Stimulated activated naive CD8-positive, alpha-beta T cell treated with anti-CD3 and anti-CD28 coated beads, Interleukin-15, amount 100 ng/mL, for 72 hours (primary cell): ENCODE measurements at regions not wholly inside any gene's neighbourhood (a gene's known extent, or its start where the extent isn't known, plus 50 kb on each side); places are given as distances from the start of the nearest gene placed in this dataset.
"Not testable (repeated sequence)": the region's sequence is repeated elsewhere in the genome, so short reads cannot be mapped to it uniquely, and the experiment has no call there.

Experiments
- ATAC-seq: fragments of 150-1000 bp; cut with Tn5 transposase; 2 replicates; pipeline ENCODE4 v1.10.0; 2021; ENCODE audit warnings: mild to moderate bottlenecking, moderate library complexity
- DNase-seq, 2 donors: peaks; one replicate each; pipeline ENCODE4 v3.0.0; 2021 to 2022
- H3K27ac Mint-ChIP-seq, 2 donors: one replicate each; pipeline ENCODE4 v1.8.0; 2022; ENCODE audit warnings: mild to moderate bottlenecking in 2 of 2, mixed read lengths in 2 of 2, moderate library complexity in 2 of 2
- H3K27me3 Mint-ChIP-seq: one replicate; pipeline ENCODE4 v1.8.0; 2022; ENCODE audit warnings: mixed read lengths
- H3K4me1 Mint-ChIP-seq: one replicate; pipeline ENCODE4 v1.8.0; 2022; ENCODE audit warnings: mild to moderate bottlenecking, mixed read lengths
- H3K4me3 Mint-ChIP-seq, 2 donors: one replicate each; pipeline ENCODE4 v1.8.0; 2022; ENCODE audit warnings: mild to moderate bottlenecking in 2 of 2, mixed read lengths in 2 of 2, moderate library complexity in 1 of 2
- H3K9me3 Mint-ChIP-seq, 2 donors: one replicate each; pipeline ENCODE4 v1.8.0; 2022; ENCODE audit warnings: mixed read lengths in 2 of 2

DNA sequence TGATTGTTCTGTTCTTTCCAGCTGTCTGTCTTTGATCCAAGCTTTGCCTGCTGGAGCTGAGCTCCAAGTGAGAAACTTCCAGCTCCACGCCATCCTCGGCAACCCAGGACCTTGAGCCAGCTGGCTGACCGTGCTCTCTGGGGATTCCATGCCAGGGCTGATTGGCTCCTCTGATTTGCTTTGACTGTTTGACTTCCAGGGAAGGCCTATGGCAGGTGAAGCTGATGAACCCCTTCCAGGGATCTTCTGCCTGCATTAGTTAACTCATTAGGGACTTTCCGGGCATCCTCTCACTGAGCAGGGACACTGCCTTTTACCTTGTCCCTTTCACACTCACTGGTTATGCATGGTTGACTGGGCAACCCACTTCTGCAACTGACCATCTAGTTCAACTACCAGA lies 406.1 kb downstream of the RPS6KC1 start:
- Mint-ChIP-seq H3K4me3 (no peak overlapping the region), H3K27ac (no peak overlapping the region), H3K4me1 (no peaks in the 10 kb centered on the region), H3K9me3 (peaks cover 7 to 28% of the 10 kb centered on the region in 2 donors), H3K27me3 (peaks cover 8% of the 10 kb centered on the region)
- no peak for DNase-seq
- no peak for ATAC-seq

- DNase-seq (no peak), ATAC-seq (no peak)
- Mint-ChIP-seq H3K27me3 (peaks cover 8% of the 10 kb centered on the region), H3K27ac (no peak overlapping the region), H3K4me1 (no peaks in the 10 kb centered on the region), H3K9me3 (peaks cover 7 to 33% of the 10 kb centered on the region in 2 donors), H3K4me3 (no peak overlapping the region)
These were observed 406.7 kb downstream of the RPS6KC1 start for GRCh38 chr1:213457733-213458132.

- H3K4me3 Mint-ChIP-seq, DNase-seq, H3K27me3 Mint-ChIP-seq, H3K4me1 Mint-ChIP-seq, ATAC-seq, H3K27ac Mint-ChIP-seq: not testable (repeated sequence)
- peaks cover 7 to 34% of the 10 kb centered on the region in 2 donors for H3K9me3 Mint-ChIP-seq
These were observed 411.3 kb downstream of the RPS6KC1 start for GRCh38 chr1:213462374-213462773.

DNA sequence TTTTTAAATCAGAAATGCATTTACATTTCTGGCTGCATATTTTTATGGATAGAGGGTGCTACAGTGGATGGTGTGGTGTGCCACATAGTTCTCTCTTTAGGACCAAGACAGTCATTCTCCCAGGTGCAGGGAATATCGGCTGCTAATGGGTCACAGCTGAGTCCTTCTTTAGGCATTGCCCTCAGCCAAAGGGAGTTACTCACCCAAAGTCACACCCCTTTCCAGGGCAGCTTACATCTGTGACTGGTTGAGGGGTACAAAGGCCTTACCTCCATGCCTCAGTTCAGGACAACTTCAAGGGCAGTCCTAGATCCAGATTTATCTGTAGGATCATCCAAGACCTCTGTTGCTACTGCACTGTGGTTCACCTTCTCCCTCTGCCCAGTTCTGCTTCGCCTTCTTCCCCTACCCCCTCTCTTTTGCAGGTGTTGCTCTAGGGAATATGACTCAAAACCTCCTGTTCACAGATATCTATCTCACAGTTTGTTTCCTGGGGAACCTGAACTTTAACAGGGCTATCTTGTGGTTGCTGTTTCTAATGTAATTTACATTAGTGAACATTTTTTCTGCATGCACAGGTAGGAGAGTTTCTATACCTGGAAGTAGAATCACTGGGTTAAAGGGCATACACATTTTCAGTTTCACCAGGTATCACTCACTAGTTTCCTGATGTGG lies 413.9 kb downstream of the RPS6KC1 start:
- no peak for DNase-seq
- H3K4me1 Mint-ChIP-seq, result no peaks in the 10 kb centered on the region
- H3K4me3 Mint-ChIP-seq, result no peak overlapping the region
- no peak overlapping the region for H3K27ac Mint-ChIP-seq
- H3K9me3 Mint-ChIP-seq, result peaks cover 0 to 20% of the 10 kb centered on the region in 2 donors
- H3K27me3 Mint-ChIP-seq, result peaks cover under 1% of the 10 kb centered on the region
- ATAC-seq, result no peak

GRCh38 chr1:213466541-213466940 lies 415.5 kb downstream of the RPS6KC1 start:
- peaks cover 0 to 12% of the 10 kb centered on the region in 2 donors for H3K9me3 Mint-ChIP-seq
- H3K27ac Mint-ChIP-seq, result no peak overlapping the region
- no peaks in the 10 kb centered on the region for H3K4me1 Mint-ChIP-seq

DNA sequence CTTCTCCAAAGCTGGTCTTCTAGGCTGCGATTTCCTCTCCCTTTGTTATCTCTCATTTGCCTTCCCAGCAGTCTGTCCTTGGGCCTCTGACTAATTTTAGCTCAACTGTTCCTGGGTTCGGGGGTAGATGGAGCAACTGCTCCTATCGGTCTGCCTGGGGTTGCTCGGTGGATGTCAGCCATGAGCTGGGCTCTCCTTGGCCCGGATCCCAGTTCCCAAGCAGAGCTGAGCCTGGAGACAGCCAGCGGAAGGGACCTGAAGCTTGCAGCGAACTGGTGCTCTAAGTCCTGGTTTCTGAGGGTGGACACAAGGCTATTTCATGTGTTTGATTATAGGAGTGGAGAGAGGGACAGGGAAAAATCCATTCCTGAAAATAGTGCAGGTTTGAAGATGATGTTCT lies 423.0 kb downstream of the RPS6KC1 start:
- DNase-seq (no peak), ATAC-seq (no peak)
- no peak overlapping the region for H3K4me3 Mint-ChIP-seq
- H3K27me3 Mint-ChIP-seq, result peaks cover 9% of the 10 kb centered on the region
- H3K27ac Mint-ChIP-seq, result no peak overlapping the region
- no peaks in the 10 kb centered on the region for H3K4me1 Mint-ChIP-seq
- H3K9me3 Mint-ChIP-seq, result no peaks in the 10 kb centered on the region

More at GRCh38 chr1:213466541-213466940, 415.5 kb downstream of the RPS6KC1 start:
- Mint-ChIP-seq H3K4me3 (no peak overlapping the region), H3K27me3 (no peaks in the 10 kb centered on the region)
- no peak for DNase-seq
- no peak for ATAC-seq

- Mint-ChIP-seq H3K9me3 (no peaks in the 10 kb centered on the region), H3K27me3 (peaks cover 6% of the 10 kb centered on the region), H3K27ac (no peak overlapping the region), H3K4me3 (no peak overlapping the region), H3K4me1 (no peaks in the 10 kb centered on the region)
- no peak for DNase-seq
- ATAC-seq, result no peak
These were observed 430.4 kb downstream of the RPS6KC1 start for GRCh38 chr1:213481395-213481794.

DNA sequence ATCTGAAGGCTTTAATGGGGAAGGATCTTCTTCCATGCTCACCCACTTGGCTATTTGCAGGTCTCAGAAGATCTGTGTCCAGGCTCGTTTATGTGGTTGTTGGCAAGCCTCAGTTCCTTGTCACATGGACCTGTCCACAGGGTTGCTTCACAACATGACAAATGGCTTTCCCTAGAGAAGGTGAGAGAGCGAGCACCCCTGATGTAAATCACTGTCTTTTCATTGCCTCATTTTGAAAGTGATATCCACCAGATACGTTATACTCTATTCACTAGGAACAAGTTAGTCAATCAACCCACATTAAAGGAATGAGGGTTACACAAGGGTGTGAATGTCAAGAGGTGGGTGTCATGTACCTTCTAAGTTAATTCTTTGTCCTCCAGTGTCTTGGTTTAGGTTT lies 433.3 kb downstream of the RPS6KC1 start:
- DNase-seq, result no peak
- Mint-ChIP-seq H3K27me3 (peaks cover 13% of the 10 kb centered on the region), H3K4me1 (no peaks in the 10 kb centered on the region), H3K27ac (no peak overlapping the region), H3K4me3 (no peak overlapping the region), H3K9me3 (no peaks in the 10 kb centered on the region)
- ATAC-seq, result peak; percentile 50

- no peaks in the 10 kb centered on the region for H3K9me3 Mint-ChIP-seq
- no peaks in the 10 kb centered on the region for H3K4me1 Mint-ChIP-seq
- no peak overlapping the region for H3K4me3 Mint-ChIP-seq
- DNase-seq (no peak), ATAC-seq (no peak)
- H3K27me3 Mint-ChIP-seq, result peaks cover 15% of the 10 kb centered on the region
- H3K27ac Mint-ChIP-seq, result no peak overlapping the region
These were observed 433.7 kb downstream of the RPS6KC1 start for GRCh38 chr1:213484758-213485157.

- DNase-seq (no peak), ATAC-seq (no peak)
- no peaks in the 10 kb centered on the region for H3K9me3 Mint-ChIP-seq
- no peak overlapping the region for H3K4me3 Mint-ChIP-seq
- H3K27ac Mint-ChIP-seq, result no peak overlapping the region
- H3K4me1 Mint-ChIP-seq, result no peaks in the 10 kb centered on the region
- peaks cover 15% of the 10 kb centered on the region for H3K27me3 Mint-ChIP-seq
These were observed 435.4 kb downstream of the RPS6KC1 start for GRCh38 chr1:213486488-213486887.

GRCh38 chr1:213491468-213491867 lies 440.4 kb downstream of the RPS6KC1 start:
- Mint-ChIP-seq H3K4me1 (no peaks in the 10 kb centered on the region), H3K9me3 (no peaks in the 10 kb centered on the region), H3K4me3 (no peak overlapping the region), H3K27me3 (peaks cover 15% of the 10 kb centered on the region), H3K27ac (peak overlapping the region; percentile 20 to 60)
- no peak for ATAC-seq
- no peak for DNase-seq

DNA sequence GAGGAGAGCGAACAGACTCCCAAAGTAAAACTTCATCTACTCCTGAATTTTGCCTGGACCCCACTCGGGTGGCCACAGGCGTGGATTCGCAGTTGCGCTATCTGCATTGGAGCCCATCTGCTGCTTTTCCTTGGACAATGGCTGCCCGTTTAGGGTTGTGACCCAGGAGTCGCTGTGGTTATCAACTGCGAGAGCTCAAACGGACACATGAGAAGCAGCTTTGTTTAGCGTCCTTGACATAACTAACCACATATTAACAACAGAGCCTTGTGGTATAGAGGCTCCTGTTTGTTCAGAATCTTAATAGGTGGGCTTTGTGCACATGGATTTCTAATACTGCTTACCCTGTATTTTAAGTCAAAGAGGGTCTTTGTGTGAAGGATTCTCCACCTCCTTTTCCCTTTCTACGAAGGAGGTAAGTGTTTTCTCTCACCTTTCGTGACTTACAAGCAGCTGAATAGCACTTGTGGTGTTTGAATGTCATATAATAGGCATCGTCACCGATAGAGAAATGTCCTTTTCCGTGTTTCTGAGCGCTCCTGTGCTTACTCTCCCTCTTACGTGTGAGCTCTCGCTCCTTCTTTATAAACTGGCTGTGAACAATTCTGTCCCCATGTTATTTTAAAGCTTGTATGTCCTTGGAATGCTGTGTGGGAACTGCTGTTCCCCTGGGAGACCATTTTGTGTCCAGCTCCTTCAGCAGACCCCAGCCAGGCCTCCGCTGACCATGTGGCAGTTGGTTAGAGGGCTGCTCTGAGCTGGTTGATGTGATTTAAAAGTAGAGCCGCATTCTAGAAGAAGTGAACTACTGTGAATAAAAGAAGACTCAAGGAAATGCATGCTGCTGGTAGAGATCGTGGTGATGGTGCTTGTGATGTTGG lies 441.4 kb downstream of the RPS6KC1 start:
- Mint-ChIP-seq H3K27me3 (peaks cover 15% of the 10 kb centered on the region), H3K27ac (no peak overlapping the region), H3K9me3 (no peaks in the 10 kb centered on the region), H3K4me3 (no peak overlapping the region), H3K4me1 (no peaks in the 10 kb centered on the region)
- no peak for ATAC-seq
- DNase-seq, result no peak

DNA sequence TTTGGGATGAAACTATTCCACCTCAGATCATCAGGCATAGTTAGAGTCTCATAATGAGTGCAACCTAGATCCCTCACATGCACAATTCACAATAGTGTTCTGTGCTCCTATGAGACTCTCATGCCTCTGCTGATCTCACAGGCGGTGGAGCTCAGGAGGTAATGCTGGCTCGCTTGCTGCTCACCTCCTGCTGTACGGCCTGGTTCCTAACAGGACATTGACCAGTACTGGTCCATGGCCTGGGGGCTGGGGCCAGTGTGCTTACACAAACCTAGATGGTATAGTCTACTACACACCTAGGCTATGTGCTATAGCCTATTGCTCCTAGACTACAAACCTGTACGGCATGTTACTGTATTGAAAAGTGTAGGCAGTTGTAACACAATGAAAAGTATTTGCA lies 448.4 kb downstream of the RPS6KC1 start:
- no peak overlapping the region for H3K27ac Mint-ChIP-seq
- H3K27me3 Mint-ChIP-seq, result no peaks in the 10 kb centered on the region
- no peak for DNase-seq
- no peak overlapping the region for H3K4me3 Mint-ChIP-seq
- no peak for ATAC-seq
- no peaks in the 10 kb centered on the region for H3K9me3 Mint-ChIP-seq
- no peaks in the 10 kb centered on the region for H3K4me1 Mint-ChIP-seq

DNA sequence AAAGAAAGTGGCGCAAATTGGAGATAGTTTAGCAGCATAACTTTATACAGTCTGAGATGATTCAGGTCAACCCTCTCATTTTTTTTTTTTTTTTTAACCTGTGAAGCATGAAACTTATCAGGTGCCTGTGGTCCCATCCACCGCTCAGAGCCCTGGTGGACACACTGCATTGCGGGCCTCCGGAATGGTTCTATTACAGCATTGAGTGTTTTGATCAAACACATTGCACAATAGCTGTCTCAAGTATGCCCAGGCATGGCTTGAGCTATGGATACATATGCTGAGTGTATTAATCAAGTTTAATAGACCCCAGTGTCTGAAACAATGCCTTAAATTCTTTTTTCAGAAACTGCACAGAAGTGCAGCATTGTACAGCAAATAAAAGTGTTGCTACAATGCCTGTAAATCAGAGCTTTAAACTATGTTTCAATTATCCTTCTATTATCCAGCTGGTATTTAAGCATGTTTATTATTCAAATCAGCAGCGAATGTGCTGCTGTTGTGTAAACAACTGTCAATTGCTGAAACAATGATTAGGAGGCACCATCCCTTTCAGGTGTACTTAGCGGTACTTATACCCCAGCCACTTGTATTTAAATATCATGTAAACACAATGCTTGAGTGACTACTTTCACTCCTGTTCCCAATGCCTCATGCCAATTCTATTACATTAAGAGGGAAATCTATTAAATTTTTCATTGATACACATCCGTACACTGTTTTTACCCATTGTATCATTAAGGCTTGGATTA lies 456.6 kb downstream of the RPS6KC1 start:
- ATAC-seq (no peak), DNase-seq (no peak)
- no peaks in the 10 kb centered on the region for H3K4me1 Mint-ChIP-seq
- H3K9me3 Mint-ChIP-seq, result peaks cover 0 to 6% of the 10 kb centered on the region in 2 donors
- H3K27ac Mint-ChIP-seq, result no peak overlapping the region
- H3K27me3 Mint-ChIP-seq, result peaks cover 25% of the 10 kb centered on the region
- no peak overlapping the region for H3K4me3 Mint-ChIP-seq

- ATAC-seq, result no peak
- no peak for DNase-seq
- Mint-ChIP-seq H3K4me1 (no peaks in the 10 kb centered on the region), H3K27ac (no peak overlapping the region), H3K27me3 (peaks cover 25% of the 10 kb centered on the region), H3K9me3 (no peaks in the 10 kb centered on the region), H3K4me3 (no peak overlapping the region)
These were observed 460.1 kb downstream of the RPS6KC1 start for GRCh38 chr1:213511173-213511572.

DNA sequence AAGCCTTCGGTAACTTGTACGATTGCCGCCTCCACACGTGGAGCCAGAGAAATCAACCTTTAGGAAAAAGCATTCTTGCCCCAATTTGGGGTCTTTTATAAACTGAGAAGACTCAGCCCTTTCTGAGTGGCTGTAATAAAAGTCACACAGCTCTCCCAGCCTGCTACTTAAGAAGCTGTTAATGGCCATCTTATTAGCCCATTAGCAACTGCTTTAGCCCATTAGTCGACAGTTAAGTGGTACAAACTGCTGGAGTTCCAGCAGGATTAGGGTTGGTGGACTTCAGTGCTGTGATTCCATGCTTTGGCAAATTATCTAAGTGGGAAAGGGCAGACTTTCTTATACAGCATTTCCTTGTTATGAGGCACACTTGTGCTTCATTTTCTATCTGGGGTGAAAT lies 461.3 kb downstream of the RPS6KC1 start:
- Mint-ChIP-seq H3K27ac (no peak overlapping the region), H3K4me1 (no peaks in the 10 kb centered on the region), H3K9me3 (no peaks in the 10 kb centered on the region), H3K27me3 (peaks cover 25% of the 10 kb centered on the region), H3K4me3 (no peak overlapping the region)
- DNase-seq (no peak), ATAC-seq (no peak)
